ENCODE measurements at regions not wholly inside any gene's neighbourhood (a gene's known extent, or its start where the extent isn't known, plus 50 kb on each side); places are given as distances from the start of the nearest gene placed in this dataset.

GRCh38 chr22:49151256-49152126 lies 676.2 kb downstream of the BRD1 start:
- Histone ChIP-seq H3K36me3 (no peaks in the 10 kb centered on the region), H3K27me3 (no peaks in the 10 kb centered on the region), H3K4me1 (no peaks in the 10 kb centered on the region), H3K27ac (no peak overlapping the region), H3K9me3 (no peaks in the 10 kb centered on the region), H3K4me3 (no peak overlapping the region)
- TF ChIP-seq EP300 (IDR thresholded peaks at IDR 0.05) (no peak), POLR2A (IDR thresholded peaks at IDR 0.05) (no peak), CTCF (IDR thresholded peaks at IDR 0.05) (no peak)
- DNase-seq (ENCODE audit: low spot score in 2 of 2) = no peak
- WGBS, 2 donors = 71 to 86% methylated on average over 15 to 17 of the region's 24 CpGs

DNA sequence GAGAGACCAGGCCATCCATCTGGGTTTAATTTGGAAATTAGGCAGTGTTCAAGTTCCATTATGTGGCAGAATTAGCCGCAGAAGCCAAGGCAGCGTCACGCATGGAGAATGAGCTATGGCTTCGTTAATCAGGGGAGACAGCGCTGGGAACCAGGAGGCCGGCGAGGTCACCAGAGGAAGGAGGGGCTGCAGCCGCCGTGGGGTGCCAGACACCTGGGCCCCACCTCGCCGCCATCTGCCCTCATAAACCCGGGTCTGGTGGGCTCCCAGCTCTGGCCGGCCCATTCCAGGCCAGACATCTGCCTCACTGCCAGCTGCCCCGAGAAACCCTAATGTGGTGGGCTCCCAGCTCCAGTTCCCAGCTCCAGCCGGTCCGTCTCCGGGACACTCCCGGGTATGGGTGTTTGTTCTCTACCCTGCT lies 676.9 kb downstream of the BRD1 start:
- Histone ChIP-seq H3K27ac (no peak overlapping the region), H3K4me3 (no peak overlapping the region), H3K27me3 (no peaks in the 10 kb centered on the region), H3K36me3 (no peaks in the 10 kb centered on the region), H3K4me1 (no peaks in the 10 kb centered on the region), H3K9me3 (no peaks in the 10 kb centered on the region)
- TF ChIP-seq EP300 (IDR thresholded peaks at IDR 0.05) (no peak), CTCF (IDR thresholded peaks at IDR 0.05) (no peak), POLR2A (IDR thresholded peaks at IDR 0.05) (no peak)
- 70 to 71% methylated on average over 4 to 18 of the region's 18 CpGs for WGBS, 2 donors
- DNase-seq (ENCODE audit: low spot score in 2 of 2) = no peak

DNA sequence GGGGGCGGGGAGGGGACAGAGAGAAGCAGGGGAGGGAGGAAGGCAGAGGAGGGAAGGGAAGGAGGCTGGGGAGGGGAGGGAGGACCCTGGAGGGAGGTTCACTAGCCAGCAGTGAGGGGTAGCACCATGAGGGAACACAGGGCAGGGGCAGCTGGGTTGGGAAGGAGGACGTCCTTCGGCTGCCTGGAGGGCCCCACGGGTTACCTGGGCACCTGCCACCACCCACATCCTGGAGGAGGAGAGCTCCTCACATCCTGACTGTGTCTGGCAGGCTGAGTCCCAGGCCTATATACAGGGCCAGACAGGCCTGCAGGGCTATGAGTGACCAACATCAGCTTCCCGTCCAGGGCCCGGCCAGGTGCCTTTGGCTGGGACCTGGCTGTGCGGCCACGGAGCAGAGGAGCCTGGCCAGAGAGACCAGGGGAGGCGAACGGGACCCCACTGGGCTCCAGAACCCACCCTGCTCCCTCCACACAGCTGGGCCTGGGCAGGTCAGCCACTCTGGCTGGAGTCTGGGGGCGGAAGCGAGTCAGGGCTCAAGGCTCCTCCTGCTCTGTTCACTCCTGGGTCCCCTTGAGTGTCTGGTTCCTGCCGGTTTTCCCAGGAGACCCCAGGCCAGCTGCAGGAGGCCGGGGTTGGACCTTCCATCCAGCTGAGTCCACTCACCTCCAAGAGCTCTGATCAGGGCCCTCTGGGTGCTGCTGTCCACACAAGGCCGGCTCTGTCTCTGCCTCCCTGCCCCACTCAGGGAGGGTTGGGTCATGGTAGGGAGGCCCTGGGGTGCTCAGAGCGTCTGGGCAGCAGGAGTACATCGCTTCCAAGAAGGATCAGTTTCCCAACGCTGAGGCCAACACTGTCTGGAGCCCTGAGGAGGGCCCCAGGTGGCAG lies 677.7 kb downstream of the BRD1 start:
- DNase-seq (ENCODE audit: low spot score in 2 of 2) = no peak
- TF ChIP-seq CTCF (IDR thresholded peaks at IDR 0.05) (no peak), EP300 (IDR thresholded peaks at IDR 0.05) (no peak), POLR2A (IDR thresholded peaks at IDR 0.05) (no peak)
- Histone ChIP-seq H3K4me3 (no peak overlapping the region), H3K27me3 (no peaks in the 10 kb centered on the region), H3K36me3 (no peaks in the 10 kb centered on the region), H3K27ac (no peak overlapping the region), H3K4me1 (no peaks in the 10 kb centered on the region), H3K9me3 (no peaks in the 10 kb centered on the region)
- 48 to 51% methylated on average over 15 to 18 of the region's 18 CpGs for WGBS, 2 donors

- DNase-seq (ENCODE audit: low spot score in 2 of 2) = no peak
- no peak for TF ChIP-seq CTCF (IDR thresholded peaks at IDR 0.05)
- TF ChIP-seq POLR2A (IDR thresholded peaks at IDR 0.05) = no peak
- no peak for TF ChIP-seq EP300 (IDR thresholded peaks at IDR 0.05)
- H3K36me3 ChIP-seq = no peaks in the 10 kb centered on the region
- no peaks in the 10 kb centered on the region for H3K9me3 ChIP-seq
- WGBS, 2 donors = 73 to 83% methylated on average over 10 of the region's 10 CpGs
- H3K4me3 ChIP-seq = no peak overlapping the region
- no peak overlapping the region for H3K27ac ChIP-seq
- no peaks in the 10 kb centered on the region for H3K27me3 ChIP-seq
- no peaks in the 10 kb centered on the region for H3K4me1 ChIP-seq
These were observed 678.7 kb downstream of the BRD1 start for GRCh38 chr22:49148895-49149418.

All from tibial nerve (tissue), 4 donors.